Keratinocyte (primary cell): ENCODE measurements at regions not wholly inside any gene's neighbourhood (a gene's known extent, or its start where the extent isn't known, plus 50 kb on each side); places are given as distances from the start of the nearest gene placed in this dataset.

Experiments
- CTCF ChIP-seq, 3 experiments: IDR thresholded peaks in 1 of 3; conservative IDR thresholded peaks in 1 of 3; optimal IDR thresholded peaks in 1 of 3; 2 replicates in 2 of 3; 3 replicates in 1 of 3; pipeline versions ENCODE3 to v1.5.1; 2011; ENCODE audit warnings: low read length in 3 of 3, mild to moderate bottlenecking in 3 of 3, moderate library complexity in 2 of 3, control low read depth in 1 of 3, inconsistent platforms in 1 of 3; ENCODE audit not compliant: insufficient read depth in 2 of 3; ENCODE audit errors: extremely low read depth in 1 of 3
- EZH2 ChIP-seq: IDR thresholded peaks from one replicate; pipeline ENCODE4 v1.6.1; 2012; ENCODE audit warnings: inconsistent platforms, mild to moderate bottlenecking, low read length, moderate library complexity

DNA sequence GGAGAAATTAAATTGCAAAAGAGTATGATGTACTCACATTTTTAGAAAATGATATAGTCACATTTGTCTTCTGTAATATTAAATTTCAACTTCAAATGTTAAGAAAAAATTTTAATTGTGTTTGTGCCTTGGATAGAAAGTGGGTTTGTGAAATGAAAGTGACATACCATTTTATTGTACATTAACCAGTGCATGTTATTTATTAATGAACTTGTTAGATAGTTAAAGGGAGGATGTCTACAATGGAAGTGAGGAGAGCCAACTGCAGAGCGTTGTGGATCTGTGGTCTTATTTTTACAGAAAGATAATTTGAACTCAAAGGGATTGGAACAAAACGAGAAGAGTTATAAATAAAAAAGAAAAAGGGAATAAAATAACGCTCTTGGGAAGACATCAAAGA, 291.7 kb downstream of the ARL4A start:
- TF ChIP-seq CTCF (optimal IDR thresholded peaks at IDR 0.05 in 1 of 3, IDR thresholded peaks at IDR 0.05 in 1 of 3, conservative IDR thresholded peaks at IDR 0.05 in 1 of 3; ENCODE audit: extremely low read depth in 1 of 3, insufficient read depth in 2 of 3, low read length in 3 of 3) (no peak), EZH2 (no peak)
